CD4-positive, alpha-beta T cell (primary cell): ENCODE measurements at regions not wholly inside any gene's neighbourhood (a gene's known extent, or its start where the extent isn't known, plus 50 kb on each side); places are given as distances from the start of the nearest gene placed in this dataset.

Source experiments
- ATAC-seq: fragments of 200-7000 bp; cut with Tn5 transposase; one replicate; pipeline ENCODE4 v1.10.0; 2022; ENCODE audit warnings: mild to moderate bottlenecking; ENCODE audit not compliant: poor library complexity
- CTCF ChIA-PET: fragments of 350-600 bp; sonication (Branson Sonifier 250); formaldehyde crosslinking; loops from one replicate; lab custom pipeline; 2021; ENCODE audit warnings: antibody characterized with exemption, inconsistent platforms; lab: Charles Lee
- POLR2A ChIA-PET: fragments of 350-600 bp; sonication (Branson Sonifier 250); formaldehyde crosslinking; loops from one replicate; lab custom pipeline; 2021; ENCODE audit warnings: antibody characterized with exemption, inconsistent platforms; lab: Charles Lee
- DNase-seq, 14 experiments: peaks; one replicate each; pipeline ENCODE4 v3.0.0-alpha.2; 2013 to 2020; ENCODE audit warnings: mixed read lengths in 2 of 14
- H3K27ac ChIP-seq, 2 donors: one replicate each; pipeline versions ENCODE4 v1.5.1 to v1.7.0; 2013; ENCODE audit warnings: low read length in 2 of 2, low read depth in 1 of 2, mild to moderate bottlenecking in 1 of 2
- H3K27me3 ChIP-seq, 2 experiments: 1 replicate in 1 of 2; 2 replicates in 1 of 2; pipeline versions ENCODE4 v1.6.1 to v1.7.0; 2013; ENCODE audit warnings: low read length in 2 of 2, control low read depth in 1 of 2, mild to moderate bottlenecking in 1 of 2, moderate library complexity in 1 of 2; ENCODE audit not compliant: insufficient read depth in 2 of 2, control insufficient read depth in 1 of 2
- H3K36me3 ChIP-seq: one replicate; pipeline ENCODE4 v1.6.1; 2013; ENCODE audit warnings: low read length, control low read depth; ENCODE audit not compliant: insufficient read depth
- H3K4me1 ChIP-seq: one replicate; pipeline ENCODE4 v1.6.1; 2013; ENCODE audit warnings: low read length, control low read depth; ENCODE audit not compliant: insufficient read depth
- H3K4me3 ChIP-seq: one replicate; pipeline ENCODE4 v1.5.1; 2013; ENCODE audit warnings: mild to moderate bottlenecking, low read length, moderate library complexity
- H3K9me3 ChIP-seq, 2 experiments: 1 replicate in 1 of 2; 2 replicates in 1 of 2; pipeline versions ENCODE4 v1.6.1 to v1.7.0; 2013; ENCODE audit warnings: low read length in 2 of 2, mild to moderate bottlenecking in 2 of 2, control low read depth in 1 of 2, moderate library complexity in 1 of 2; ENCODE audit not compliant: control insufficient read depth in 1 of 2, insufficient read depth in 1 of 2
- H3K27ac Mint-ChIP-seq: one replicate; pipeline ENCODE4 v1.8.0; 2020; ENCODE audit warnings: mixed read lengths
- H3K27me3 Mint-ChIP-seq: one replicate; pipeline ENCODE4 v1.8.0; 2021; ENCODE audit warnings: mixed read lengths
- H3K36me3 Mint-ChIP-seq: one replicate; pipeline ENCODE4 v1.8.0; 2021; ENCODE audit warnings: low read depth, mixed read lengths
- H3K4me1 Mint-ChIP-seq: one replicate; pipeline ENCODE4 v1.8.0; 2021; ENCODE audit warnings: low read depth, mixed read lengths
- H3K4me3 Mint-ChIP-seq: one replicate; pipeline ENCODE4 v1.8.0; 2020; ENCODE audit warnings: mild to moderate bottlenecking, mixed read lengths
- H3K9me3 Mint-ChIP-seq: one replicate; pipeline ENCODE4 v1.8.0; 2020; ENCODE audit warnings: mixed read lengths
- intact Hi-C, 2 experiments: fragments of 100-400 bp; cut with DNase I in 1 of 2; cut with micrococcal nuclease in 1 of 2; formaldehyde crosslinking; loops; one replicate each; pipeline versions ENCODE4 v1.15.1 to v1.9.0; 2023 to 2025; cut with DNase I, micrococcal nuclease
- TF ChIP-seq, protein P1 (sequence below): fragments of 200-600 bp; IDR thresholded peaks from one replicate; pipeline ENCODE4 v1.8.0; 2022; ENCODE audit warnings: antibody characterized with exemption, mild to moderate bottlenecking

DNA sequence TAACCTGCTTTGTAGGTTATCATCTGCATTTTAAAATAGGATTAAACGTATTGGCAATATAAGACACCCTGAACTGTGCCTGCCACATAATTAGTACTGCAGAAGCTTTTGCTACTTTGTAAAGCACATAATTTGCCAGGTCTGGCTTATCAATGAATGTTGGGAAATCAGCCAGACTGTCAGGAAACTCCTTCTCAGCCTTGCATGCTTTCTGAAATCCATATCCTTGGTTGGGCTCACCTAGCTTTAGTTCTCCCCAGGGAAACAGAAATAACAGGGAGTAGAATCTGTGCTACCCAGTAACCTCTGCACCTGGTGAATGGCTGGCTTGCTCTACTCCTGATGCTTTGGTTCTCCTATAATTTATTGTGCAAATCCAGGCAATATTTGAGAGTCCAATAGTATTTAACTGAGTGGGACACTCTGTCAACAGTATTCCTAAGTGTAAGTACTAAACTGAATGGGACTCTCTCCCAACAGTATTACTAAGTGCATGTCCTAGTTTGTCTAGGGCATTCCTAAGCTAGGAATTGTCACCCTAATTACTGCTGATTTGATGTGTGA lies 354.5 kb downstream of the WDR72 start:
- no peaks in the 10 kb centered on the region for H3K27me3 ChIP-seq
- H3K36me3 ChIP-seq = no peaks in the 10 kb centered on the region
- DNase-seq (no peak), ATAC-seq (no peak)
- Mint-ChIP-seq H3K27ac (no peak overlapping the region), H3K36me3 (no peaks in the 10 kb centered on the region), H3K4me3 (no peak overlapping the region), H3K4me1 (no peaks in the 10 kb centered on the region), H3K9me3 (no peaks in the 10 kb centered on the region), H3K27me3 (no peaks in the 10 kb centered on the region)
- no peak overlapping the region for H3K4me3 ChIP-seq
- H3K9me3 ChIP-seq = no peaks in the 10 kb centered on the region
- H3K4me1 ChIP-seq = no peaks in the 10 kb centered on the region
- intact Hi-C loops = no loop called here
- ChIA-PET POLR2A (no interaction called here), CTCF (no interaction called here)
- no peak overlapping the region for H3K27ac ChIP-seq
- TF ChIP-seq, protein P1, sequence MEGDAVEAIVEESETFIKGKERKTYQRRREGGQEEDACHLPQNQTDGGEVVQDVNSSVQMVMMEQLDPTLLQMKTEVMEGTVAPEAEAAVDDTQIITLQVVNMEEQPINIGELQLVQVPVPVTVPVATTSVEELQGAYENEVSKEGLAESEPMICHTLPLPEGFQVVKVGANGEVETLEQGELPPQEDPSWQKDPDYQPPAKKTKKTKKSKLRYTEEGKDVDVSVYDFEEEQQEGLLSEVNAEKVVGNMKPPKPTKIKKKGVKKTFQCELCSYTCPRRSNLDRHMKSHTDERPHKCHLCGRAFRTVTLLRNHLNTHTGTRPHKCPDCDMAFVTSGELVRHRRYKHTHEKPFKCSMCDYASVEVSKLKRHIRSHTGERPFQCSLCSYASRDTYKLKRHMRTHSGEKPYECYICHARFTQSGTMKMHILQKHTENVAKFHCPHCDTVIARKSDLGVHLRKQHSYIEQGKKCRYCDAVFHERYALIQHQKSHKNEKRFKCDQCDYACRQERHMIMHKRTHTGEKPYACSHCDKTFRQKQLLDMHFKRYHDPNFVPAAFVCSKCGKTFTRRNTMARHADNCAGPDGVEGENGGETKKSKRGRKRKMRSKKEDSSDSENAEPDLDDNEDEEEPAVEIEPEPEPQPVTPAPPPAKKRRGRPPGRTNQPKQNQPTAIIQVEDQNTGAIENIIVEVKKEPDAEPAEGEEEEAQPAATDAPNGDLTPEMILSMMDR = no peak

DNA sequence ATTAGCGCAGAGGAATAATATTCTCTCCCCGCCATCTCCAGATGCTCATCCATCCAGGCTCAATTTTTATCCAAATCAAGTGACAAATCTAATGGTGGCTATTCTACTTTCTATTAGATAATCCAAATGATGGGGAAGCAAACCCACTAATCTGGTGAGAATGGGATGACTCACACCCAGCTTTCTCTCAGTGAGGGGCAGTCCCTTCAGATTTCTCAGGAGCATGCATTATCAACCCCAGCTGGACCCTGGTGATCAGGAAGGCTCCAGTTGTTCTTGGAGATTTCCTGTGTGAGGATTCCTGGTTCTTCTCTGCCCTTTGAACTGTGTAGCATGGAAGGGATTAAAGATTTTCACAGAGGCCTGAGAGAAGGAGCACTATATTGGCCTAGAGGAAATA lies 358.0 kb downstream of the WDR72 start:
- no peaks in the 10 kb centered on the region for H3K4me1 Mint-ChIP-seq
- no peaks in the 10 kb centered on the region for H3K27me3 Mint-ChIP-seq
- ATAC-seq (no peak), DNase-seq (no peak)
- no peaks in the 10 kb centered on the region for H3K9me3 Mint-ChIP-seq
- ChIA-PET POLR2A (no interaction called here), CTCF (no interaction called here)
- TF ChIP-seq, protein P1 = no peak
- Histone ChIP-seq H3K27ac (no peak overlapping the region), H3K4me3 (no peak overlapping the region), H3K9me3 (no peaks in the 10 kb centered on the region), H3K36me3 (no peaks in the 10 kb centered on the region), H3K27me3 (no peaks in the 10 kb centered on the region), H3K4me1 (no peaks in the 10 kb centered on the region)
- intact Hi-C loops = no loop called here
- no peak overlapping the region for H3K4me3 Mint-ChIP-seq
- no peaks in the 10 kb centered on the region for H3K36me3 Mint-ChIP-seq
- H3K27ac Mint-ChIP-seq = no peak overlapping the region

DNA sequence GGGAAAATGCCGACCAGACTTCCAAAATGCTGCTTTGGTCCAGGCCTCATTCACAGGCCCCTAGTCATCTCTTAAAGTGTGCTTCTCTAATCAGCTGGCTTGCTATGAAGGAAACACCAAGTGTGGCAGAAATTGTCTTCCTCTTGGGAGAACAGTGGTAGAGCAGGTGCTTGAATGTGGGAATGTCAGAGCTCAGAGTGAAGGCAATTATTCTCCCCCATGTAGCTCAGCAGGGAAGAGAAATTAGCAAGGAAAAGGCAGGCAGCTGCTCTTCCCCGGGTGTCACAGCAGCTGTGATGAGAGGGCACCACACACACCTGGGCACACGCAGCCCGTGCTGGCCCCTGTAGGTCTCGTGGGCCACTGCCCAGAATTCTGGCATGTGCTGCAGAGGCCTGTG lies 358.5 kb downstream of the WDR72 start:
- no peak for ATAC-seq
- Histone ChIP-seq H3K9me3 (no peaks in the 10 kb centered on the region), H3K4me3 (no peak overlapping the region), H3K27me3 (no peaks in the 10 kb centered on the region), H3K36me3 (no peaks in the 10 kb centered on the region), H3K4me1 (no peaks in the 10 kb centered on the region), H3K27ac (no peak overlapping the region)
- no peaks in the 10 kb centered on the region for H3K27me3 Mint-ChIP-seq
- no peaks in the 10 kb centered on the region for H3K9me3 Mint-ChIP-seq
- intact Hi-C loops = no loop called here
- no peak for DNase-seq
- H3K36me3 Mint-ChIP-seq = no peaks in the 10 kb centered on the region
- no peaks in the 10 kb centered on the region for H3K4me1 Mint-ChIP-seq
- TF ChIP-seq, protein P1 = no peak
- no peak overlapping the region for H3K27ac Mint-ChIP-seq
- ChIA-PET CTCF (no interaction called here), POLR2A (no interaction called here)
- no peak overlapping the region for H3K4me3 Mint-ChIP-seq
